Suppressor macrophage treated with lipopolysaccharide for 1 hour (primary cell): ENCODE measurements at regions not wholly inside any gene's neighbourhood (a gene's known extent, or its start where the extent isn't known, plus 50 kb on each side); places are given as distances from the start of the nearest gene placed in this dataset.

Experiments
- DNase-seq, 3 donors: peaks; one replicate each; pipeline ENCODE4 v3.0.0-alpha.2; 2020 to 2022

DNA sequence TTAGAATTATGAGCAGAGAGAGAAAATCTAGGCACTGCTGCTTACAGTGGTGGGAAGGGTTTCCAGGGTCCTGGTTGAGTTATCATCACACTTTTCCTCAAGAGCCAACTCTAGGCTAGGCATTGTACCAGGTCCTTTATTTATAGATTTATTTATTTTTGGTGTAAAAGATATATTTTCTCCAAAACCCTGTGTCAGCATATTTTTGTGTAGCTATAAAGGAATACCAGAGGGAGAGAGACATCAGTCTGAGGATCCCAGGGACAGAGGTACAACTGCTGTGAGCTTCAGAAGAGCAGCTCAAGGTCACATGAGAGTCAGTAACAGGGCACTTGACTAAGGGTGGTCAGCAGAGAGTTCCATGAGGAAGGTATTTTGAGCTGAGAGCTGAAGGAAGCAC, 159.7 kb downstream of the SLC35B3 start:
- no peak for DNase-seq

DNA sequence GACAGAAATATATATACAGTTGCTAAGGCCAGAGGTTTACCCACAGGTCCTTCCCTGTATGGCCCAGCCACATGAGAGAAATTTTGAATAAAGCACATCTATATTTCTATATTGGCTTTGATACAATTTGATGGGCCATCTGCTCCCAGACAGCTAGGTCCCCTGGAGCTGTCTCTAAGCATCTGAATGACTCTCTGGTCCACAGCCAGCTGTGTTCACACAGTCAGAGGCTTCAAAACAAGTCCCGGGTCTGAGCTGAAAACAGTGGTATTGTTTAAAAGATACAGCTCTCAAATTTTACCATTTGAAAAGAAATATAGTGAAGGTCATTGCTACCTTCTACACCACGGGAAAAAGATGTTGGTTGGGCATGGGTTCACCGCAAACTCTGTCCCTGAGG, 161.1 kb downstream of the SLC35B3 start:
- DNase-seq, result no peak

- no peak for DNase-seq
Measured at GRCh38 chr6:8269872-8270454, 165.4 kb downstream of the SLC35B3 start.

DNA sequence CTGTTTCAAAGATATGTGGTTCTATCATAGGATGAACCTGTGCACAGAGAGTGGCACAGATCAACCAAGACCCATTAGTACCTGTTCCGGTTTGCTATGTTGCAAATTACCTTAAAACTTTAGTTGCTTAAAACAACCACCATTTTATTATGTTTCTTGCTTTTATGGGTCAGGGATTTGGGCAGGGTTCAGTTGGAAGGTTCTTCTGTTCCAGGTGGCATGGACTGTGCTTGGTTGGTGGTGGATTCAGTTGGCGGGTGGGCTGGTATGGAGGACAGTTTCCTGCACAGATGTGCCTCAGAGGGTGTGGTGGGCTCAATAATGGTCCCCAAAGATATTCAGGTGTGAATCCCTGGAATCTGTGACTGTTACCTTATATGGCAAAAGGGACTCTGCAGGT, 166.3 kb downstream of the SLC35B3 start:
- DNase-seq, result no peak

GRCh38 chr6:8268606-8269005, 166.3 kb upstream of the EEF1E1 start:
- DNase-seq, result no peak

GRCh38 chr6:8268156-8268555, 165.8 kb upstream of the EEF1E1 start:
- DNase-seq, result no peak

- no peak for DNase-seq
Measured at GRCh38 chr6:8260610-8261009, 158.3 kb upstream of the EEF1E1 start.

- no peak for DNase-seq
Measured at GRCh38 chr6:8246403-8246802, 144.1 kb upstream of the EEF1E1 start.

GRCh38 chr6:8245726-8246125, 143.4 kb upstream of the EEF1E1 start:
- no peak for DNase-seq

- no peak for DNase-seq
Measured at GRCh38 chr6:8243475-8243874, 141.1 kb upstream of the EEF1E1 start.

- no peak for DNase-seq
Measured at GRCh38 chr6:8242885-8243284, 140.5 kb upstream of the EEF1E1 start.

GRCh38 chr6:8240301-8240700, 138.0 kb upstream of the EEF1E1 start:
- no peak for DNase-seq

DNA sequence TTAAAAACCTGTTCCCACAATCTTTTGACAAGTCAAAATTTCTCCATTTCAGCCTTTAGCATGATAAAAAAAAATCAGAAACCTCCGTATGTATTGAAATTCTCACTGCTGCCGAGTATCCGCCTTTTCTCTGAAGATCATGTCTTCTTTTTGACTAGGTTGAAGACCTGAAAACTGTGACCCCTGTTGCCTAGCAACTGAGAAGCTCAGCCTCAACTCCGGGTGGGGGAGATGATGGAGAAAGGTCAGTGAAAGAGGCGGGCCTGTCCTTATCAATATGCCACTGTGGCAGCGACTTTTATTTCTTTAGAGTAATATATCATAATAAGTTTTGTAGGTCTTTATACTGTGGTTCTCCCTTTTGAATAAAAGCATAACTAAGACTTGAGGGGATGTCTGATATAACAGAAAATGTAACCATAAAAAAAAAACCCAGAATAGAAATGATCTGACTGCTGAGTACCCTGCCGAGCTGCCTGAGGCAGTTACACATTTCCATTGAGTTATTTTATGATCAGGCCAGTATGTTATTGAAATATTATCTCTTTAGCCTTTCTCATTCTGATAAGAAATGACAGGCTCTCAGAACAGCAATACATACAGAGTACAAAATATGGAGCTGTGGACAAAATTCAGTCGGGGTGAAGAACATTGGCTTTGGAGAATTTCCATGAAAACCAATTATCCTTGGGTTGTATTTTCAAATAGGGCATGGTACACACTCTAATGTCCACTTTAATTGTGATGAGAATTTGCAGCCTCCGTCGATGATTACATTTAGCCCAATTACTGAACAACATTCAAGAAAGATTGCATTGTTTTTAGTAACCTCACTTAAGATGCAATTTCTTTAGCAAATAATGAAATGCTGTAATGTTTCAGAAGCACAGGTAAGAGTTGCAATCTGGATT, 136.7 kb upstream of the EEF1E1 start:
- DNase-seq, result no peak

DNA sequence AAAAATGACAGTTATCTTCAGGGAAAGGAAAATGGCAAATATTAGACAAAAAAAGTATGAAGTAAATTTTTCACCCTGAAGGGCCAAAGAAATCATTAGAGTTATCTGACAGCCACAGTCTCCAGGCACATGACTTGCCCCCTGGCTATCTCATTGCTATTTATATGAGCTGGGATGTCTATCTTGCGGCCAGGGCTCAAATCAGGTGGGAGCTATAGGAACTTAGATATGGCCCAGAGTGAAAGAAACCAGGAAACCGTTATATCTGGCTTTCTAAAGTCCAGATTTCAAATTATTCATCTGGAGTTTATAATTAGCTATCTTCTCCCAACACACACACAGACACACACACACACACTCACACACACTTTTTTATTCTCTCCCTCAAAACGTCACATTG, 135.3 kb upstream of the EEF1E1 start:
- DNase-seq, result no peak

GRCh38 chr6:8236956-8237355, 134.6 kb upstream of the EEF1E1 start:
- DNase-seq, result no peak

- DNase-seq, result no peak
Measured at GRCh38 chr6:8234321-8234720, 132.0 kb upstream of the EEF1E1 start.

- no peak for DNase-seq
Measured at GRCh38 chr6:8231956-8232355, 129.6 kb upstream of the EEF1E1 start.

DNA sequence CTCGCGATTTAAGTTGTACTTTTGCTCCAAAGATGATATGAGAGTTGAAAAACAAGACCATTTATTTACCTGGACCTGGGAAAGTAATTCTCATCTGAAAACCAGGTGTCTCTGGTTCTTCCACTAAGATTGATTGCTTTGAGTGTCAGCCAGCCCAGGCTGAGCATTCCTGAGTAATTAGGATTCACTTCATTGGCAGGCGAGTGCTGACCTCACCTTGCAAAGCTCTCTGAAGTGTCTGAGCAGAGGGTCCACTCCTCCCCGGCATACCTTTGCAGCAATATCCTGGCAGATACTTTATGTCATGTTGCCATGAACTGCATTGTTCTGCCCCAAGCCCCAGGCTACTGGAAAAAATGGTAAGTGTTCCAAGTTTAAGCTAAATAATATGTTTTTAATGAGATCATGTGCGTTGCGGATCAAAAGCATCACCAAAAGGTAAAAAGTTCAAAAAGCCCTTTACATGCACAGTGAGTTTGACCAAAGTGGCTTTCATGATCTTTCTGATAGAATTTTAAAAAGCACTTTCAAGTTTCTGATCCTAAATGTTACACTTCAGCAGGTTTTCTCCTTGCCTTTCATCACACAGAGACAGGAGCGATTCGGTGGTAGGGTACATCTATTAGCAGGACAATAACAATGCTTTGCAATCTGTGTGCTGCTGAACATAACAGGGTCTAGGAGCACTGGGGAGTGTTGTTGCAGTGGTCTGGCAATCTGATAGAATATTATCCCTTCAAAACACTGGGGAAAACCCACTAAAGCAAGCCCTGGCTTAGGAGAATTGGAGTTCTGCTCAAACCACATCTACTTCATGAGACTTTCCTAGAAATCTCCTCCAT, 127.8 kb upstream of the EEF1E1 start:
- no peak for DNase-seq

- no peak for DNase-seq
Measured at GRCh38 chr6:8225113-8225512, 122.8 kb upstream of the EEF1E1 start.

GRCh38 chr6:8223678-8224077, 121.3 kb upstream of the EEF1E1 start:
- no peak for DNase-seq

GRCh38 chr6:8219352-8219943, 117.1 kb upstream of the EEF1E1 start:
- DNase-seq, result peak; percentile 57 to 70 (median 67)

DNA sequence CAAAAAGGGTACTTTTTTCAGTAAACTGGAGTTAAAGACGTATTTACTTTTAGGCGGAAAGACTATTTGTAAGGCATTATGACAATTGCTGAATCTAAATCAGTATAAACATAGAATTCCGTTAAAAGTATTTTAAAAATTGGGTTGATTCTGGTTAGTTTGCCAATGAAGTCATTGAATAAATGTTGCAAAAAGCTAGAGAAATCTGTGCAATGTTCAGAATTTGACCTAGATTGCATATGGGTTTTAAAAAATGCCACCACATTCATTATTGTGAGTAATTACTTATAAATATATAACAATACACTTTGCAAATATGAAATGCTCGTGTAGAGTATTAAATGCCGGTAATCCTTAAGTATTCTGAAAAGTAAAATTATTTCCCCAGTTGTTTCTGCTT, 116.5 kb upstream of the EEF1E1 start:
- DNase-seq, result no peak

DNA sequence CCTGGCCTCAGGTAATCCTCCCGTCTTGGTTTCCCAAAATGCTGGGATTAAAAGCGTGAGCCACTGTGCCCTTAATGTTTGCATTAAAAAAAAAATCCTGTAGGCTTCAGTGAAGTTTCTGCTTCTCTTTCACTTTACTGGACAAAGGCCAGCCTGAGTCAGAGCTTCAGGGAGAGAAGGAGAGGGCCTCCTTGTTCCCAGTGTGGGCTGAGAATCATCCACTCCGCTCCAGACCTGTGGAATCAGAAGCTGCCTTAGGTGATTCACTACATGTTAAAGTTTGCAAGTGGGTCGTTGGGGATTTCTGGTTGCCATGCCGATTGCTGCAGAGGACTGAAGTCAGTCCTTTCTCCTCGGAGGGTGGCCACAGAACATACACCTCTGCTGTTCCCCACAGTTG, 113.3 kb upstream of the EEF1E1 start:
- DNase-seq, result no peak
